ENCODE measurements at regions not wholly inside any gene's neighbourhood (a gene's known extent, or its start where the extent isn't known, plus 50 kb on each side); places are given as distances from the start of the nearest gene placed in this dataset.
"Not testable (repeated sequence)": the region's sequence is repeated elsewhere in the genome, so short reads cannot be mapped to it uniquely, and the experiment has no call there.

- DNase-seq = no peak
Measured at GRCh38 chr6:67887747-67888545, 747.1 kb upstream of the ADGRB3 start.

- no peak for DNase-seq
Measured at GRCh38 chr6:67887419-67887746, 747.7 kb upstream of the ADGRB3 start.

GRCh38 chr6:67886840-67887292 lies 748.2 kb upstream of the ADGRB3 start:
- no peak for DNase-seq

- no peak for DNase-seq
Measured at GRCh38 chr6:67886036-67886707, 748.9 kb upstream of the ADGRB3 start.

GRCh38 chr6:67885081-67886033 lies 749.7 kb upstream of the ADGRB3 start:
- DNase-seq = no peak

- DNase-seq = no peak
Measured at GRCh38 chr6:67884442-67884841, 750.6 kb upstream of the ADGRB3 start.

- no peak for DNase-seq
Measured at GRCh38 chr6:67883500-67884366, 751.3 kb upstream of the ADGRB3 start.

- DNase-seq = no peak
Measured at GRCh38 chr6:67882436-67883311, 752.4 kb upstream of the ADGRB3 start.

- DNase-seq = no peak
Measured at GRCh38 chr6:67881706-67882065, 753.4 kb upstream of the ADGRB3 start.

- no peak for DNase-seq
Measured at GRCh38 chr6:67880939-67881705, 754.0 kb upstream of the ADGRB3 start.

- DNase-seq = not testable (repeated sequence)
Measured at GRCh38 chr6:67880343-67880742, 754.7 kb upstream of the ADGRB3 start.

GRCh38 chr6:67879928-67880327 lies 755.2 kb upstream of the ADGRB3 start:
- not testable (repeated sequence) for DNase-seq

- not testable (repeated sequence) for DNase-seq
Measured at GRCh38 chr6:67879105-67879904, 755.8 kb upstream of the ADGRB3 start.

GRCh38 chr6:67878216-67878615 lies 756.9 kb upstream of the ADGRB3 start:
- DNase-seq = not testable (repeated sequence)

- no peak for DNase-seq
Measured at GRCh38 chr6:67877288-67877687, 757.8 kb upstream of the ADGRB3 start.

GRCh38 chr6:67875877-67876383 lies 759.2 kb upstream of the ADGRB3 start:
- no peak for DNase-seq

GRCh38 chr6:67870321-67870720 lies 764.8 kb upstream of the ADGRB3 start:
- no peak for DNase-seq

GRCh38 chr6:67863346-67863745 lies 771.7 kb upstream of the ADGRB3 start:
- DNase-seq = no peak

- no peak for DNase-seq
Measured at GRCh38 chr6:67854098-67854497, 781.0 kb upstream of the ADGRB3 start.

Measured in T-helper 1 cell (primary cell).